ENCODE measurements at regions not wholly inside any gene's neighbourhood (a gene's known extent, or its start where the extent isn't known, plus 50 kb on each side); places are given as distances from the start of the nearest gene placed in this dataset.

GRCh38 chr5:88997937-88998336 is 115.0 kb upstream of the MEF2C start:
- no peak for TF ChIP-seq CTCF (IDR thresholded peaks at IDR 0.05; ENCODE audit: poor library complexity, severe bottlenecking)
- no peak for TF ChIP-seq POLR2AphosphoS5 (IDR thresholded peaks at IDR 0.05)
- no peak for TF ChIP-seq TAF1 (IDR thresholded peaks at IDR 0.05; ENCODE audit: low read depth)
- TF ChIP-seq EP300 (conservative IDR thresholded peaks at IDR 0.05; ENCODE audit: poor library complexity, severe bottlenecking), result no peak
- no peak for TF ChIP-seq SMC3 (conservative IDR thresholded peaks at IDR 0.05; ENCODE audit: poor library complexity)

Measured in neural cell (in vitro differentiated cells).